CD4-positive, alpha-beta T cell (primary cell): ENCODE measurements at regions not wholly inside any gene's neighbourhood (a gene's known extent, or its start where the extent isn't known, plus 50 kb on each side); places are given as distances from the start of the nearest gene placed in this dataset.
"Not testable (repeated sequence)": the region's sequence is repeated elsewhere in the genome, so short reads cannot be mapped to it uniquely, and the experiment has no call there.

Source experiments
- ATAC-seq: fragments of 200-7000 bp; cut with Tn5 transposase; one replicate; pipeline ENCODE4 v1.10.0; 2022; ENCODE audit warnings: mild to moderate bottlenecking; ENCODE audit not compliant: poor library complexity
- CTCF ChIA-PET: fragments of 350-600 bp; sonication (Branson Sonifier 250); formaldehyde crosslinking; loops from one replicate; lab custom pipeline; 2021; ENCODE audit warnings: antibody characterized with exemption, inconsistent platforms; lab: Charles Lee
- POLR2A ChIA-PET: fragments of 350-600 bp; sonication (Branson Sonifier 250); formaldehyde crosslinking; loops from one replicate; lab custom pipeline; 2021; ENCODE audit warnings: antibody characterized with exemption, inconsistent platforms; lab: Charles Lee
- DNase-seq, 14 experiments: peaks; one replicate each; pipeline ENCODE4 v3.0.0-alpha.2; 2013 to 2020; ENCODE audit warnings: mixed read lengths in 2 of 14
- H3K27ac ChIP-seq, 2 donors: one replicate each; pipeline versions ENCODE4 v1.5.1 to v1.7.0; 2013; ENCODE audit warnings: low read length in 2 of 2, low read depth in 1 of 2, mild to moderate bottlenecking in 1 of 2
- H3K27me3 ChIP-seq, 2 experiments: 1 replicate in 1 of 2; 2 replicates in 1 of 2; pipeline versions ENCODE4 v1.6.1 to v1.7.0; 2013; ENCODE audit warnings: low read length in 2 of 2, control low read depth in 1 of 2, mild to moderate bottlenecking in 1 of 2, moderate library complexity in 1 of 2; ENCODE audit not compliant: insufficient read depth in 2 of 2, control insufficient read depth in 1 of 2
- H3K36me3 ChIP-seq: one replicate; pipeline ENCODE4 v1.6.1; 2013; ENCODE audit warnings: low read length, control low read depth; ENCODE audit not compliant: insufficient read depth
- H3K4me1 ChIP-seq: one replicate; pipeline ENCODE4 v1.6.1; 2013; ENCODE audit warnings: low read length, control low read depth; ENCODE audit not compliant: insufficient read depth
- H3K4me3 ChIP-seq: one replicate; pipeline ENCODE4 v1.5.1; 2013; ENCODE audit warnings: mild to moderate bottlenecking, low read length, moderate library complexity
- H3K9me3 ChIP-seq, 2 experiments: 1 replicate in 1 of 2; 2 replicates in 1 of 2; pipeline versions ENCODE4 v1.6.1 to v1.7.0; 2013; ENCODE audit warnings: low read length in 2 of 2, mild to moderate bottlenecking in 2 of 2, control low read depth in 1 of 2, moderate library complexity in 1 of 2; ENCODE audit not compliant: control insufficient read depth in 1 of 2, insufficient read depth in 1 of 2
- H3K27ac Mint-ChIP-seq: one replicate; pipeline ENCODE4 v1.8.0; 2020; ENCODE audit warnings: mixed read lengths
- H3K27me3 Mint-ChIP-seq: one replicate; pipeline ENCODE4 v1.8.0; 2021; ENCODE audit warnings: mixed read lengths
- H3K36me3 Mint-ChIP-seq: one replicate; pipeline ENCODE4 v1.8.0; 2021; ENCODE audit warnings: low read depth, mixed read lengths
- H3K4me1 Mint-ChIP-seq: one replicate; pipeline ENCODE4 v1.8.0; 2021; ENCODE audit warnings: low read depth, mixed read lengths
- H3K4me3 Mint-ChIP-seq: one replicate; pipeline ENCODE4 v1.8.0; 2020; ENCODE audit warnings: mild to moderate bottlenecking, mixed read lengths
- H3K9me3 Mint-ChIP-seq: one replicate; pipeline ENCODE4 v1.8.0; 2020; ENCODE audit warnings: mixed read lengths
- intact Hi-C, 2 experiments: fragments of 100-400 bp; cut with DNase I in 1 of 2; cut with micrococcal nuclease in 1 of 2; formaldehyde crosslinking; loops; one replicate each; pipeline versions ENCODE4 v1.15.1 to v1.9.0; 2023 to 2025; cut with DNase I, micrococcal nuclease
- TF ChIP-seq, protein P1 (sequence below): fragments of 200-600 bp; IDR thresholded peaks from one replicate; pipeline ENCODE4 v1.8.0; 2022; ENCODE audit warnings: antibody characterized with exemption, mild to moderate bottlenecking

DNA sequence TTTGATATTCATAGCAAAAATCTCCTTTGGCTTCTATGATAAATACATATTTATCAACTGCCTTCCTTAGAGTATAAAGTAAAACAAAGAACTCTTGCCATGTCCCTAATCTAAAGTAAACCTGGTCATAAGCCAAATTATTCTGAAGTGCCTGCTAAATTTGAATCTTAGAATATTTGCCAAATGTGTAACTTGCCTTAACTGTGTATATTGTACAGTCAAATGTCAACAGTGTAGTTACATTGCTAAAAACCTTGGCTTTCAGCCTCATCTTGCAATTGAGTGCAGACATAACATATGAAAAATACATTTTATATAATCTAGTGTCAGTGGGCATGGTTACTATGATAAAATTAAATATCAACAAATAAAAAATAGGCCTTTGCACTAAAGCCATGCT lies 583.4 kb upstream of the ADAMTS5 start:
- ATAC-seq (no peak), DNase-seq (no peak)
- no peaks in the 10 kb centered on the region for H3K4me1 ChIP-seq
- H3K4me1 Mint-ChIP-seq: no peaks in the 10 kb centered on the region
- no peaks in the 10 kb centered on the region for H3K36me3 Mint-ChIP-seq
- H3K4me3 Mint-ChIP-seq: no peak overlapping the region
- H3K27ac Mint-ChIP-seq: no peak overlapping the region
- no peaks in the 10 kb centered on the region for H3K27me3 ChIP-seq
- H3K36me3 ChIP-seq: no peaks in the 10 kb centered on the region
- peaks cover 4% of the 10 kb centered on the region in 2 experiments for H3K9me3 ChIP-seq
- H3K9me3 Mint-ChIP-seq: peaks cover 3% of the 10 kb centered on the region
- intact Hi-C loops: no loop called here
- no peaks in the 10 kb centered on the region for H3K27me3 Mint-ChIP-seq
- H3K4me3 ChIP-seq: no peak overlapping the region
- POLR2A ChIA-PET: no interaction called here
- CTCF ChIA-PET: no interaction called here
- no peak overlapping the region for H3K27ac ChIP-seq
- TF ChIP-seq, protein P1, sequence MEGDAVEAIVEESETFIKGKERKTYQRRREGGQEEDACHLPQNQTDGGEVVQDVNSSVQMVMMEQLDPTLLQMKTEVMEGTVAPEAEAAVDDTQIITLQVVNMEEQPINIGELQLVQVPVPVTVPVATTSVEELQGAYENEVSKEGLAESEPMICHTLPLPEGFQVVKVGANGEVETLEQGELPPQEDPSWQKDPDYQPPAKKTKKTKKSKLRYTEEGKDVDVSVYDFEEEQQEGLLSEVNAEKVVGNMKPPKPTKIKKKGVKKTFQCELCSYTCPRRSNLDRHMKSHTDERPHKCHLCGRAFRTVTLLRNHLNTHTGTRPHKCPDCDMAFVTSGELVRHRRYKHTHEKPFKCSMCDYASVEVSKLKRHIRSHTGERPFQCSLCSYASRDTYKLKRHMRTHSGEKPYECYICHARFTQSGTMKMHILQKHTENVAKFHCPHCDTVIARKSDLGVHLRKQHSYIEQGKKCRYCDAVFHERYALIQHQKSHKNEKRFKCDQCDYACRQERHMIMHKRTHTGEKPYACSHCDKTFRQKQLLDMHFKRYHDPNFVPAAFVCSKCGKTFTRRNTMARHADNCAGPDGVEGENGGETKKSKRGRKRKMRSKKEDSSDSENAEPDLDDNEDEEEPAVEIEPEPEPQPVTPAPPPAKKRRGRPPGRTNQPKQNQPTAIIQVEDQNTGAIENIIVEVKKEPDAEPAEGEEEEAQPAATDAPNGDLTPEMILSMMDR: no peak

GRCh38 chr21:27548486-27548885 lies 581.6 kb upstream of the ADAMTS5 start:
- no peaks in the 10 kb centered on the region for H3K36me3 ChIP-seq
- no peak overlapping the region for H3K27ac Mint-ChIP-seq
- no peak overlapping the region for H3K4me3 Mint-ChIP-seq
- no peaks in the 10 kb centered on the region for H3K27me3 Mint-ChIP-seq
- TF ChIP-seq, protein P1: no peak
- H3K9me3 Mint-ChIP-seq: peaks cover 3% of the 10 kb centered on the region
- ATAC-seq (no peak), DNase-seq (no peak)
- intact Hi-C loops: no loop called here
- no peaks in the 10 kb centered on the region for H3K4me1 ChIP-seq
- no peaks in the 10 kb centered on the region for H3K27me3 ChIP-seq
- POLR2A ChIA-PET: no interaction called here
- H3K27ac ChIP-seq: no peak overlapping the region
- peaks cover 4% of the 10 kb centered on the region in 2 experiments for H3K9me3 ChIP-seq
- no peak overlapping the region for H3K4me3 ChIP-seq
- H3K36me3 Mint-ChIP-seq: no peaks in the 10 kb centered on the region
- CTCF ChIA-PET: no interaction called here
- no peaks in the 10 kb centered on the region for H3K4me1 Mint-ChIP-seq

DNA sequence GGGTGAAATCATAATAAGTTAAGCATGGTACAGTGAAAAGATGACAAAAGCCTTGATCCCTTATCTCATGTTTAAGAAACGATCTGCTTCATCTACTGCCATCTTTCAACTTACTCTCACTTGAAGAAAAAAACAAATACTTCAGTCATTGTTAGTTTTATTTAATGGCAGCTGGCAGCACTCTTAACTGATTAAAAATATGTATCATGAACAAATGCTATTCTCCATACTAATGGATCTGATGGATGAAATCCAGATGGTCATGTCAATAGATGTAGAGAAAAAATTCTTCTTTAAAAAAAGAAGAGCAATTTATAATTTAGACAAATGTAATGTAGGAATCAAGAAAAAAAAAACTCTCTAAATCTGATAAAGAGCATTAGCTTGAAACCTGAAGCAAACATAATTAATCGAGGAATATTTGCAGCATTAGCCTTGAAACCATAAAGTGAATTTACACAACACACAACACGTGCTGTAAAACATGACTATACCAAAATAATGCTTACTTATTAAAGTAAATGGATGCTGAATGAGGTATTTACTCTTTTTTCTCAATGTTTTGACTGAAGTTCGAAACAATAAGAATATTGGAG lies 579.0 kb upstream of the ADAMTS5 start:
- peaks cover 0 to 4% of the 10 kb centered on the region in 2 experiments for H3K9me3 ChIP-seq
- H3K4me1 ChIP-seq: no peaks in the 10 kb centered on the region
- DNase-seq: no peak
- no peak overlapping the region for H3K4me3 Mint-ChIP-seq
- POLR2A ChIA-PET: no interaction called here
- intact Hi-C loops: no loop called here
- no peak overlapping the region for H3K27ac Mint-ChIP-seq
- TF ChIP-seq, protein P1: no peak
- ATAC-seq: no peak
- no peaks in the 10 kb centered on the region for H3K36me3 Mint-ChIP-seq
- CTCF ChIA-PET: no interaction called here
- no peak overlapping the region for H3K4me3 ChIP-seq
- no peak overlapping the region for H3K27ac ChIP-seq
- no peaks in the 10 kb centered on the region for H3K27me3 ChIP-seq
- H3K9me3 Mint-ChIP-seq: peaks cover 3% of the 10 kb centered on the region
- no peaks in the 10 kb centered on the region for H3K27me3 Mint-ChIP-seq
- no peaks in the 10 kb centered on the region for H3K36me3 ChIP-seq
- H3K4me1 Mint-ChIP-seq: no peaks in the 10 kb centered on the region

DNA sequence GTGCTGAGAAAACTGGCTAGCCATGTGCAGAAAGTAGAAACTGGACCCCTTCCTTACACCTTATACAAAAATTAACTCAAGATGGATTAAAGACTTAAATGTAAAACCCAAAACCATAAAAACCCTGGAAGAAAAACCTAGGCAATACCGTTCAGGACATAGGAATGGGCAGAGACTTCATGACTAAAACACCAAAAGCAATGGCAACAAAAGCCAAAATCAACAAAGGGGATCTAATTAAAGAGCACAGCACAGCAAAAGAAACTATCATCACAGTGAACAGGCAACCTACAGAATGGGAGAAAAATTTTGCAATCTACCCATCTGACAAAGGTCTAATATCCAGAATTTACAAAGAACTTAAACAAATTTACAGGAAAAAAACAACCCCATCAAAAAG lies 575.2 kb upstream of the ADAMTS5 start:
- H3K4me1 Mint-ChIP-seq, H3K9me3 Mint-ChIP-seq, intact Hi-C loops, H3K4me3 Mint-ChIP-seq, H3K27me3 ChIP-seq, H3K27me3 Mint-ChIP-seq, H3K9me3 ChIP-seq, H3K4me3 ChIP-seq, ATAC-seq, H3K27ac ChIP-seq, H3K4me1 ChIP-seq, POLR2A ChIA-PET, H3K36me3 ChIP-seq, CTCF ChIA-PET, H3K36me3 Mint-ChIP-seq, DNase-seq, H3K27ac Mint-ChIP-seq: not testable (repeated sequence)
